ENCODE measurements at regions not wholly inside any gene's neighbourhood (a gene's known extent, or its start where the extent isn't known, plus 50 kb on each side); places are given as distances from the start of the nearest gene placed in this dataset.

DNA sequence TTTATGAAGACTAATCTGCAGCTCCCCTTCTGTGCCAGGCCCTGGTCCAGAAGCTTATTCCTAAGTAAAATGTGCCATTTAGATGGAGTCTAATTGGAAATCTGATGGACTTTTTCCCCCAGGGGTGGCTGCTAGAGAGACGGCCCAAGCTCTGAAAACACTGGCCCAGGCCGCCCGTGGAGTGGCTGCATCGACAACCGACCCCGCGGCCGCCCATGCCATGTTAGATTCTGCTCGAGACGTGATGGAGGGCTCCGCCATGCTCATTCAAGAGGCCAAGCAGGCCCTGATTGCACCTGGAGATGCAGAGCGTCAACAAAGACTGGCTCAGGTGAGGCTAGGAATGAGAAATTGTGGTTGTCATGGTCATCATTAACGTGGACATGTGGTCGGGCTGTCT lies 305.8 kb upstream of the TPM1 start:
- TF ChIP-seq, protein P1, sequence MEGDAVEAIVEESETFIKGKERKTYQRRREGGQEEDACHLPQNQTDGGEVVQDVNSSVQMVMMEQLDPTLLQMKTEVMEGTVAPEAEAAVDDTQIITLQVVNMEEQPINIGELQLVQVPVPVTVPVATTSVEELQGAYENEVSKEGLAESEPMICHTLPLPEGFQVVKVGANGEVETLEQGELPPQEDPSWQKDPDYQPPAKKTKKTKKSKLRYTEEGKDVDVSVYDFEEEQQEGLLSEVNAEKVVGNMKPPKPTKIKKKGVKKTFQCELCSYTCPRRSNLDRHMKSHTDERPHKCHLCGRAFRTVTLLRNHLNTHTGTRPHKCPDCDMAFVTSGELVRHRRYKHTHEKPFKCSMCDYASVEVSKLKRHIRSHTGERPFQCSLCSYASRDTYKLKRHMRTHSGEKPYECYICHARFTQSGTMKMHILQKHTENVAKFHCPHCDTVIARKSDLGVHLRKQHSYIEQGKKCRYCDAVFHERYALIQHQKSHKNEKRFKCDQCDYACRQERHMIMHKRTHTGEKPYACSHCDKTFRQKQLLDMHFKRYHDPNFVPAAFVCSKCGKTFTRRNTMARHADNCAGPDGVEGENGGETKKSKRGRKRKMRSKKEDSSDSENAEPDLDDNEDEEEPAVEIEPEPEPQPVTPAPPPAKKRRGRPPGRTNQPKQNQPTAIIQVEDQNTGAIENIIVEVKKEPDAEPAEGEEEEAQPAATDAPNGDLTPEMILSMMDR (conservative IDR thresholded peaks at IDR 0.05) = no peak
- TF ChIP-seq EZH2 (IDR thresholded peaks at IDR 0.05; ENCODE audit: low read depth) = no peak
